Stomach smooth muscle (tissue), 2 donors: ENCODE measurements at regions not wholly inside any gene's neighbourhood (a gene's known extent, or its start where the extent isn't known, plus 50 kb on each side); places are given as distances from the start of the nearest gene placed in this dataset.

Experiments used
- H3K27ac ChIP-seq: one replicate; pipeline ENCODE4 v1.7.0; 2013; ENCODE audit warnings: mild to moderate bottlenecking, low read length, inconsistent platforms
- H3K27me3 ChIP-seq, 2 donors: one replicate each; pipeline ENCODE4 v1.7.0; 2013; ENCODE audit warnings: low read length in 2 of 2; ENCODE audit not compliant: insufficient read depth in 2 of 2, control insufficient read depth in 1 of 2
- H3K36me3 ChIP-seq, 2 donors: one replicate each; pipeline ENCODE4 v1.7.0; 2013; ENCODE audit warnings: low read length in 2 of 2; ENCODE audit not compliant: control insufficient read depth in 2 of 2, insufficient read depth in 2 of 2
- H3K4me1 ChIP-seq: one replicate; pipeline ENCODE4 v1.7.0; 2013; ENCODE audit warnings: low read length; ENCODE audit not compliant: control insufficient read depth, insufficient read depth
- H3K4me3 ChIP-seq, 2 donors: one replicate each; pipeline ENCODE4 v1.7.0; 2013; ENCODE audit warnings: low read length in 2 of 2
- H3K9ac ChIP-seq, 2 donors: one replicate each; pipeline ENCODE4 v1.7.0; 2013; ENCODE audit warnings: low read length in 2 of 2, mild to moderate bottlenecking in 1 of 2
- H3K9me3 ChIP-seq, 2 donors: one replicate each; pipeline ENCODE4 v1.7.0; 2013; ENCODE audit warnings: low read length in 2 of 2; ENCODE audit not compliant: control insufficient read depth in 2 of 2
- donor health status: healthy.
- donor health status: Pancreatic carcinoma.

- no peak overlapping the region for H3K4me3 ChIP-seq
- H3K9me3 ChIP-seq, result no peaks in the 10 kb centered on the region
- no peak overlapping the region for H3K9ac ChIP-seq
- no peaks in the 10 kb centered on the region for H3K4me1 ChIP-seq
- H3K27ac ChIP-seq, result no peak overlapping the region
- no peaks in the 10 kb centered on the region for H3K27me3 ChIP-seq
- H3K36me3 ChIP-seq, result no peaks in the 10 kb centered on the region
Measured at GRCh38 chr2:23065210-23065609, 319.8 kb upstream of the KLHL29 start.

- no peak overlapping the region for H3K27ac ChIP-seq
- H3K9ac ChIP-seq, result no peak overlapping the region
- no peaks in the 10 kb centered on the region for H3K27me3 ChIP-seq
- H3K36me3 ChIP-seq, result no peaks in the 10 kb centered on the region
- H3K4me3 ChIP-seq, result no peak overlapping the region
- H3K4me1 ChIP-seq, result no peaks in the 10 kb centered on the region
- H3K9me3 ChIP-seq, result no peaks in the 10 kb centered on the region
Measured at GRCh38 chr2:23065936-23066335, 319.0 kb upstream of the KLHL29 start.

GRCh38 chr2:23066686-23067085 lies 318.3 kb upstream of the KLHL29 start:
- no peak overlapping the region for H3K27ac ChIP-seq
- no peaks in the 10 kb centered on the region for H3K27me3 ChIP-seq
- H3K36me3 ChIP-seq, result no peaks in the 10 kb centered on the region
- H3K9me3 ChIP-seq, result no peaks in the 10 kb centered on the region
- H3K4me3 ChIP-seq, result no peak overlapping the region
- no peaks in the 10 kb centered on the region for H3K4me1 ChIP-seq
- H3K9ac ChIP-seq, result no peak overlapping the region

- no peak overlapping the region for H3K9ac ChIP-seq
- no peak overlapping the region for H3K4me3 ChIP-seq
- H3K36me3 ChIP-seq, result no peaks in the 10 kb centered on the region
- no peaks in the 10 kb centered on the region for H3K9me3 ChIP-seq
- no peaks in the 10 kb centered on the region for H3K4me1 ChIP-seq
- no peaks in the 10 kb centered on the region for H3K27me3 ChIP-seq
- no peak overlapping the region for H3K27ac ChIP-seq
Measured at GRCh38 chr2:23069156-23069555, 315.8 kb upstream of the KLHL29 start.

- H3K4me1 ChIP-seq, result no peaks in the 10 kb centered on the region
- H3K9ac ChIP-seq, result no peak overlapping the region
- H3K9me3 ChIP-seq, result no peaks in the 10 kb centered on the region
- no peaks in the 10 kb centered on the region for H3K27me3 ChIP-seq
- H3K36me3 ChIP-seq, result no peaks in the 10 kb centered on the region
- no peak overlapping the region for H3K4me3 ChIP-seq
- H3K27ac ChIP-seq, result no peak overlapping the region
Measured at GRCh38 chr2:23069923-23070322, 315.1 kb upstream of the KLHL29 start.

- Histone ChIP-seq H3K4me3 (no peak overlapping the region), H3K9me3 (no peaks in the 10 kb centered on the region), H3K27ac (no peak overlapping the region), H3K9ac (no peak overlapping the region), H3K36me3 (no peaks in the 10 kb centered on the region), H3K4me1 (no peaks in the 10 kb centered on the region), H3K27me3 (no peaks in the 10 kb centered on the region)
Measured at GRCh38 chr2:23073056-23073455, 311.9 kb upstream of the KLHL29 start.

GRCh38 chr2:23073671-23074070 lies 311.3 kb upstream of the KLHL29 start:
- no peak overlapping the region for H3K4me3 ChIP-seq

GRCh38 chr2:23077596-23077995 lies 307.4 kb upstream of the KLHL29 start:
- Histone ChIP-seq H3K9ac (no peak overlapping the region), H3K4me3 (no peak overlapping the region), H3K36me3 (no peaks in the 10 kb centered on the region), H3K27me3 (no peaks in the 10 kb centered on the region), H3K27ac (no peak overlapping the region), H3K9me3 (no peaks in the 10 kb centered on the region), H3K4me1 (no peaks in the 10 kb centered on the region)

More at GRCh38 chr2:23073671-23074070, 311.3 kb upstream of the KLHL29 start:
- Histone ChIP-seq H3K4me1 (no peaks in the 10 kb centered on the region), H3K27ac (no peak overlapping the region), H3K36me3 (no peaks in the 10 kb centered on the region), H3K27me3 (no peaks in the 10 kb centered on the region), H3K9me3 (no peaks in the 10 kb centered on the region), H3K9ac (no peak overlapping the region)

- no peak overlapping the region for H3K27ac ChIP-seq
- H3K4me1 ChIP-seq, result no peaks in the 10 kb centered on the region
- no peak overlapping the region for H3K4me3 ChIP-seq
- no peak overlapping the region for H3K9ac ChIP-seq
- no peaks in the 10 kb centered on the region for H3K36me3 ChIP-seq
- no peaks in the 10 kb centered on the region for H3K27me3 ChIP-seq
- H3K9me3 ChIP-seq, result no peaks in the 10 kb centered on the region
Measured at GRCh38 chr2:23078784-23079434, 306.1 kb upstream of the KLHL29 start.

- H3K9me3 ChIP-seq, result no peaks in the 10 kb centered on the region
- no peaks in the 10 kb centered on the region for H3K4me1 ChIP-seq
- H3K36me3 ChIP-seq, result no peaks in the 10 kb centered on the region
- H3K27ac ChIP-seq, result no peak overlapping the region
- H3K9ac ChIP-seq, result no peak overlapping the region
- H3K4me3 ChIP-seq, result no peak overlapping the region
- H3K27me3 ChIP-seq, result no peaks in the 10 kb centered on the region
Measured at GRCh38 chr2:23083966-23084365, 301.0 kb upstream of the KLHL29 start.

GRCh38 chr2:23091019-23091418 lies 294.0 kb upstream of the KLHL29 start:
- Histone ChIP-seq H3K36me3 (no peaks in the 10 kb centered on the region), H3K9me3 (no peaks in the 10 kb centered on the region), H3K27me3 (no peaks in the 10 kb centered on the region), H3K9ac (no peak overlapping the region), H3K4me1 (no peaks in the 10 kb centered on the region), H3K4me3 (no peak overlapping the region), H3K27ac (no peak overlapping the region)
